ENCODE measurements at regions not wholly inside any gene's neighbourhood (a gene's known extent, or its start where the extent isn't known, plus 50 kb on each side); places are given as distances from the start of the nearest gene placed in this dataset.

DNA sequence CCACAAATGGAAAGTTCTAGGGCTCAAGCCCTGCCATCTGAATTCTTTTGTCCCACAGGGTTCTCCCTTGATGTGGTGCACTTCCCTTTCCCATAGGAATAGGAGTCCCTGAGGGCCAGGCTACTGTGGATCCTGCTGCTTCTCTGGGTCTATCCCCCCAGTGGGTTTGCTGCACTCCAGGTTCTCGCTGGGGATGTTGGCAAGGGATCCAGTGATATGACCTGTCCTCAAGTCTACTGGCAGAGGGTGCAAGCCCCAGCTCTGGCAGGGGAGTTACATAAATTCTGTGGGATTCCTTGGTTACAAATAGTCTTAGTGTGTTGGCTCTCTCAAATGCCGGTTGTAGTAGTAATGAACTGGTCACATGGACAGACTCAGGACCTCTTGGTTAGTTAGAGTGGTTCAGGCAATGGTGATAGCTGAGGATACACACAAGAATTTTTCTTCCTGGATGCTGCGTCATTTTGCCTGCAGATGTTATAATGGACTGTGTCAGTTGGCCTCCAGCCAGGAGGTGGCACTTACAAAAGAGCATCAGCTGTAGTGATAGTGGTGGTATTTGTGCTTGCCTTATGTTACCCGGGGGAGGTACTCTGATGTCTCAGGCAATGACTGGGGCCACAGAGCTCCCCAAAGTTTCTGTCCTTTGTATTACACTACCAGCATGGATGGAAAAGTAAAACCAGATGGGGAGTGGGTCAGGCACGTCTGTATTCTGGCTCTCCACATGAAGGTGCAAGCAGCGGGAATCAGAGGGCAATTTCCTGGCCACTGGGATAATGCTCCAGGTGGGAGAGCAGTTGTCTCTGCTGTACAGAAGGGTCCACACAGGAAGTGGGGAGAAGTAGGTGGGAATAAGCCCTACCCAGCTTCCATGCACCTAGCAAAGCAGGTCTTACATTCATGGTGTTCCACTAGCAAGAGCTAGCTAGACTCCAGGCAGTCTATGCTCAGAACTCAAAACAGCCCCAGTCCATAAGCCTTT is 267.9 kb downstream of the SOX11 start:
- no peak for DNase-seq

DNA sequence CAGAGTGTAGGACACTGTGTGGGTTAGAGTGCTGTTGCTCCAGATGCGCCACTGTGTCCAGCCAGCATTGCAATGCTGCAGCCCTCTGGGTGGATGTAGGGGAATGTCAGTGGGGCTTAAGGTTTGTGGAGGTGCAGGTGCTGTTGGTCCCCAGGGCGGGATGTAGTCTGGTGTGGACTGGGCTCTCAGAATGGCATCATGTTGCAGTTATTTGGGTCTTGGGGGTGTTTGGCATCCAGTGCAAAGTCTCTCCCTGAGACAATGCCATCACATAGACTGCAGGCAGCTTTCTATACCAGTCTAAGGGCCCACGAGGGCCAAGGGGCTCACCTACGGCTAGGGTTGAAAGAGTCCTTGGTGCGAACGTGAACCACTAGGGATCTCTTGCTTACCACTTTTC is 275.3 kb downstream of the SOX11 start:
- no peak for DNase-seq

DNA sequence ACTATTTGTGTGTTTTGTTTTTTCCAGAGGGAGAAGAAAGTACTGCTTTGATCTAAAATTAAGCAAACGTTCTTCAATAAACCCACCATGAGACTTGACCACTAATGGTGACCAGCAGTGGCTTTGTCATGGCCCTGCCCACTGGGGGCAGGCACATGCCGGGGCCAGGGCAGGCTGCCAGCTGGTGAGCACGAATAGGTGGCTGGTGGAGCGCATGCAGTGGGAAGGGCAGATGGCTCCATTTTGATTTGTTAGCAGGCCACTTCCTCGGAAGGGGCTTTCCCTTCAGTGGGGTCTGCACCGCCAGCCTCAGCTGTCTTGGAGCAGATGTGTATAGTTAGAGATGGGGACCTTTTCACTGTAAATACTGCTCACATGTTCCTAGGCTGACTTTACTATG is 277.1 kb downstream of the SOX11 start:
- no peak for DNase-seq

DNA sequence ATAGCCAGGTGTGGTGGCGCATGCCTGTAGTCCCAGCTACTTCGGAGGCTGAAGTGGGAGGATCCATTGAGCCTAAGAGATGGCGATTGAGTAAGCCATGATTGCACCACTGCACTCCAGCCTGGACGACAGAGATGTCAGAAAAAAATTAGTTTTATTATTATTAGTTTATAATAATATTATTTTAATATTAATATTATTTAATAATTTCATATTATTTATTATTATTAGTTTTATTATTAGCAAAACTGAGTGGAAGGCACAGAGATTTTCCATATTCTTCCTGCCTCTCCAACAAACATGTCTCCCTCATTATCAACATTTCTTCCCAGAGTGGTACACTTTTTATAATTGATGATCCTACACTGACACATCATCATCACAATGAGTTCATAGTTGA is 278.2 kb downstream of the SOX11 start:
- DNase-seq, result no peak

DNA sequence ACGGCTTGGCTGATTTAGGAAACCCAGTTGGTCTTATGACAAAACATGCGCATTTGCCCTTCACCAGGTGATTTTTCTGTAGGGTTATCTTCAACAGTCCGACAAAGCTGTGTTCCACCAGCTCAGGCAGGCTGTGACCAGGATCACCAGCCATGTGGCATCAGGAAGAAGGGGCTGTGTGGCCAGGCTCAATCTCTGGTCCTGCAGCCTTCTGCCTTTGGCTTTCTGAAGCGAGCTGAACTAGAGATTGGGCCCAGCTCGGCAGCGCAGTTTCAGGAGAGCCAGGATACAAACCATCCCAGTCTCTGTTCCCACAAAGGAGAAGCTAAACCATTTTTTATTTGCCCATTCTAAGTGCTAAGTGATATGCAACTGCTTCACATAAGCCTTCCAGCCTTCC is 282.3 kb downstream of the SOX11 start:
- DNase-seq, result no peak

DNA sequence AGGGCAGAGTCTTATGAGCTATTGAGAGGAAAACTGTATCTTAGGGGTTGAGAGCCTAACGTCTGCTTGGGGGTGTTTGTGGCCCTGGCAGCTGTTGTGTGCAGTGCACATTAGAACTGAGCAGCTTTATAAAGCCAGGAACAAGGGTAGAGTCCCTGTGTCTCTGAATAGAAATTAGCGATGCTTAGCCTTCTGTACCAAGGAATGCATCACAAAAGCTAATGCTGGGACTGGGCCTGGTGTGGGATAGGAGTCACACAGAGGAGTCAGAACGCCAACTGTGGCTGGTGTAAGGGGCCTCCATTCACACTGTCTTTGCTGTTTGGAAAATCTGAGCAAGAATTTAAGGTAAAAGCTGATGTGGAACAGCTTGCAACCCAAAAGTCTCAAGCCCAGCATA is 283.2 kb downstream of the SOX11 start:
- no peak for DNase-seq

DNA sequence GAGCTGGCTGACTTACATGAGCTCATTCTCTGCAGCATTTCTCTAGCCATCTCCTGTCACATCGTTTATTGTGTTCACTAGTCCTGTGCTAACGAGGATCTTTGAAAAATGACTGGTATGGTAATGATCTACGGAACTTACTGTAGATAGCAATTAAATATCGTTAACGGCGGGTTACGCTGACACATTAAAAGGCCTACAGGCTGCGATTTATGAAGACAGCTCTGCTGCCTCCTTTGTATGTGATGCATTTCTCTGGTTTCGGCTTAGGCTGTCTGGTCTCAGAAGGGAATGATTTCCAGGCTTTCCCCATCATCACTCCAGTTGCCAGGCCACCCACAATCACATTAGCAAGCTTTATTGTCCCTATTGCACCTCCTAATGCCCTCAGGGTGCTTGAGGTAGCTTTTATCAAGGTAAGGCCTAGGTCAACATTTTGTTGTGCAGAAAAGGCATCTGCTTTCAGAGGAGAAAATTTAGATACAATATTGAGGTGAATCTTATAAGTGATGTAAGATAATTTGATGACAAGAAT is 284.4 kb downstream of the SOX11 start:
- no peak for DNase-seq

DNA sequence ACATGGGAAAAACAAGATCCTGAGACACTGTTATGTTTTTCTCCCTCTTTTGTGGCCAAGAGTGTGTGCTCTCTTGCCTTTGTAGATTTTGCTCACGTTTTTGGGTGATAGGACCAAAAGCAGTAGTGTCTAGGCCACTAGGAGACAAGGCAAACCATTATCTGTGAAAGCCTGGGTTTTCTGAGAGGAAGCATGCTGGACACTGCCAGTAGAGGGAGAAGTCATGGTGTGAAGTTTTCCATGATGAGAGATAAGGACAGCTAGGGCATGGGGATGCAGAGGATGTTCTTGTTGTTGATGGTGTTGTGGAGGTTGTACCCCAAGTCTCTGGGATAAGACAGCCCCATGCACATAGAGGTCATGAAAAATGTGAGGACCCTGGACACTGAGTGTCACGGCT is 285.3 kb downstream of the SOX11 start:
- no peak for DNase-seq

DNA sequence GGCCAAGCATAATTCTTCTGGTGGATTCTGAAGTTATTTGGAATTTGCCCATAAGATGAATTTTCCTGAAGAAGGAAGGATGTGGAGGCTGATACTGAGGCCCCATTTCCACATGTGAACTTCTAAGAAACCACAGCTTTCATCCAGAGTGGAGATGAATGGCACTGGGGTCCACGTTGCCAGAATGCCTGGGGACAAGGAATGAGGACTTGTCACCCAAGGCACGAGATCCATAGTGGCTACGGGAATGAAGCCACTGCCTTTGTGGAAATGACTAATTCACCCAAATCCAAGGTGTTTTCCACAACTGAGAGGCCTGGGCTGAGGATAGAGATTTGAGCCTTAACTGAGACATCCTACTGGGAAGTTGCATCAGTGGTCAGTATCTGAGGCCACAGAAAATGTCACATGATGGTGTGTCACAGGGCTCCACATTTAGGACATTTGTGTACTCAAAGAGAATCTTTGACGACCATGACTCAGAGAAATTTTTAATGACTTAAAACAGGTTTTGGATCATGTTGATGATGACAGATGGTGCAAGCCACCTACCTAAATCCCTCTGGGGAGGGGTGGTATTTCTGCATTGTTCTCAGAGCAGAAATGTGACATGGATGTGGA is 286.1 kb downstream of the SOX11 start:
- no peak for DNase-seq

DNA sequence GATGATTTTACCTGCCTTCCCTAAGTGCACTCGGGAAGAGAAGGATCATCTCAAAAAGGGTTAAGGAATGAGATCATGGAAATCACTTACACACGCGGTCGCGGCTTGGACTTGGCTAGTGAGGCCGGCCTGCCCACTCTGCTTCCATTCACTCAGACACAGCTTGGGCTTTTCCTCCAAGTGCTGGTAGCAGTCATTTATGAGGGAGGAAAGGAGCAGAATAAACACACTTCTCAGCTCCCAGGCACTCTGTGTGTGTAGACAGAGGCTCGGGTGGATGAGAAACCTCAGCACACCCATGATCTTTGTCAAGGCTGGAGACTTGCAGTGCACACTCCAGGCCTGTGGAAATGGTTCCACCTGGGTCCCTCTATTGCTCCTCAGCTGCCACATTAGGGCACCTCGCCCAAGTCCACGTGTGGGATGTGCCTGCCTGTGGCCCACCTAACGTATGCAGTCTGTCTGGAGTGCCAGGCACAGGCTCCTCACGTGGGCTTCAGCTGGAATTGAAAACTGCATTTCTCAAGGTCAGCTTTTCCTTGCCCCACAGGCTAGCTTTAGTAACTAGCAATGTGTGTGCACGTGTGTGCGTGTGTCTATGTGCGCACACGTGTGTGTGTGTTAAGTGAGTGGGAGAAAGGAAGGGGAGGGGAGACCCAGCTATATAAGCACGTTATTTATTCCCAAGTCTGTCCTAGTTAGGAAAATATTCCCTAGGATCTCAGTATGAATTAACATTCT is 288.4 kb downstream of the SOX11 start:
- DNase-seq, result peak; percentile 55

DNA sequence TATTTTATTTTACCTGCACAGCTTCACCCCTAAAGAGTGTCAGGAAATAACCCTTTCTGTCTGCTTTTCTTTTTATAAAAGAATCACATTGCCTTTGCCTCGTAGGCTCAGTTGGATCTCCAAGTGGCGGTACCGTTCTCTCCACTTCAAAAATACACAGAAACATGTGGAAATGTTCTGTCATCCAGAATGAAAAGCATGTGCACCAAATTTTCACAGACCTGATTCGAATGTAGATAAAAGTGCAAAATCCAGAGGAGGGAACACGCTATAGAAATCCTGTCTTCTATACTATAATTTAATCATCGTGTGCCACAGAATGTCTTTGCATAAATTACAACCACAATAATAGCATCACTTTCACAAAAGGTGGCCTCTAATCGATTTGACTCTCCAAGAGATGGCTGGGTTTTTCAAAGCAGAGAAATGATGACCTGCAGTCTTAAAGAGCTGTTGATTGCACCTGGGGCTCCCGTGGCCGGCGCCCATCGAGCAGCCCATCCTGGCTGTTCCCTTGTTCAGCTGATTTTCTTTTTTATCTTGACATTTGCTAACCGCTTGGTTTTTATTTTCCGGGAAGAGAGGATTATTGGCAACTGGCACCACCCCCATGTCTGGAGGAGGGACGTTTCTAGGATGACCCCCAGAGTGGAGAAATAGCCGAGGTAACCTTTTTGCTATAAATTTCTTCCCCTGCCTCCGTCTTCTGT is 290.2 kb downstream of the SOX11 start:
- peak; percentile 56 for DNase-seq

DNA sequence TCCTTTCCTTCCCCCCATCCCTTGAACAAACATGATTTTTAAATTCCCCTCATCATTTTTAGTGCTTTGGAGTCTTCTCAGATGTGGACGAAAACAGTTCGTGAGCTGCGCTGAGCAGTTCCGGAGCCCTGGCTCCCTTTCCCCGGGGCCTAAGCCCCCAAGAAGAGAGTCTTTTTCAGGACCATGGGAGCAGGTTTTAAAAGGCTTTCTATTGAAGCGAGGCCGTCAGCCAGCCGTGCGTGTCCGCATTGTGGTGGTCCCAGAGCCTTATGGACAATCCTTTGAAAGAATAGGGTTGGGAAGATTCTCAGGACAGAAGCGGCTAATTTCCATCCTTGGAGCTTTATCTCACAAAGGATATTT is 290.7 kb downstream of the SOX11 start:
- no peak for DNase-seq

DNA sequence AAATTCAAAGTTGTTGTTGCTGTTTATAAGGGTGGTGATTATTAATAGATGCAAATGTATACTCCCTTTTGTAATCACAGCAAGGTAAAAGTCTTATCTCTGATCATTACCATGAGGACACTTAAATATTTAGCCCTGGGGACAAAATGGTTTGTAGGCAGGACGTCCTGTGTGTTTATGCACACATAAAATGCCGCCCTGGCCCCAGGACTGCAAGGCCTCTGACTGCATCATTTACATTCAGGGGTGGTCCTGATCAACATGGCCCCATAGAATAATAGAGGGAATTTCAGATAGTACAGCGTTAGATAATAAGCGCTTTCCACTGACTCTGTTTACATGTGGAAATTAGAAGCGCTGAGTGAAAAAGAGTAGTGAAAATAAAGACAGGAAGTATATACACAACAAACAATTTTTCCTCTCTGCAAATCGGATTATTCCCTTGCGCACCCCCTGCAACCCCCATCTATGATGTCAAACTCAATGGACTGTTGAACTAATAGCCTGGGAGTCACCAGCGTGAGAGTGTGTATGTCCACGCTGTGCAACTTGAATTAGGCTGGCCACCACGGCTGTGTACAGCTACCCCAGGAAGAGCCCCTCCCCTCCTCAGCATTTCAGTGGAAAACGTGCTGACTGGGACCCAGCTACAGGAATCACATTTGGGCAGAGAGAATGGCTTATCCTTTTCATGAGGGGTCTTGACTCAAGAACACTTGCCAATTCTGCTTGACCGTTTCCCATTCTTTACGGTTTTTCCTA is 291.5 kb downstream of the SOX11 start:
- DNase-seq, result peak; percentile 49

DNA sequence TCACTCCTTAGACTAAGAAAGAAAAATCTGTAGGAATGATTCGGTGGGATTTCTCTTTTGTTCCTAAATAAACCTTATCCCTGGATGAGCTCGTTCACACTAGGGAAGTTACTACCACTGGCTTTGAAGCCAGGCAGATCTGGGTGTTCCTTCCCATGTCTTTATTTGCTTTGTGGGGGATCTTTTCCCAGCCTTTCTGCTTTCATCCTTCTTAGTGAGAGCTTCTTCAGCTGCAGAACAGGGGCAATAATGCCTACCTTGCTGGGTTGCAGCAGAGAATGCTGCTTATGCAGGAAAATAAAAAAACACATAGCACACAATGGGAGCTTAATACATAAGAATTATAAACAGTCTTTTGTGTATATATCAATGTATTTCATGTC is 292.1 kb downstream of the SOX11 start:
- DNase-seq, result peak; percentile 49

DNA sequence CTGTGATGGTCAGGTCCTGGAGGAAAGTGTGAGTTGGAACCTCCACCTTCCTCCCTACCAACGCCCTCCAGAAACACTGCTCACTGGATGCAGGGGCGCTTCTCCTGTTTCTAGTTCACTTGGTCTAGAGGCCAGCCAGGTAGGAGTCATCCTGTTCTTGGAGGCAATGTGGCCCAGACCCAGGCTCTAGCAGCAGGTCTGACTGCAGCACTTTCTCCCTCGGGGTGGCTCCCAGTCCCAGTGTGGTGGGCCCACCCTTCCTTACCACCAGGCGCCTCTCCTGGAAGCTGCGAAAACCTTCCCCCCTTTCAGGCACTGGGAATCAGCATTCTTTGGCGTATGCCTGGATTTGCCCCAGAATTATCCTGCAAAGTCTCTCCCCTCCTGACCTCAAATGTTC is 292.8 kb downstream of the SOX11 start:
- peak; percentile 36 for DNase-seq

DNA sequence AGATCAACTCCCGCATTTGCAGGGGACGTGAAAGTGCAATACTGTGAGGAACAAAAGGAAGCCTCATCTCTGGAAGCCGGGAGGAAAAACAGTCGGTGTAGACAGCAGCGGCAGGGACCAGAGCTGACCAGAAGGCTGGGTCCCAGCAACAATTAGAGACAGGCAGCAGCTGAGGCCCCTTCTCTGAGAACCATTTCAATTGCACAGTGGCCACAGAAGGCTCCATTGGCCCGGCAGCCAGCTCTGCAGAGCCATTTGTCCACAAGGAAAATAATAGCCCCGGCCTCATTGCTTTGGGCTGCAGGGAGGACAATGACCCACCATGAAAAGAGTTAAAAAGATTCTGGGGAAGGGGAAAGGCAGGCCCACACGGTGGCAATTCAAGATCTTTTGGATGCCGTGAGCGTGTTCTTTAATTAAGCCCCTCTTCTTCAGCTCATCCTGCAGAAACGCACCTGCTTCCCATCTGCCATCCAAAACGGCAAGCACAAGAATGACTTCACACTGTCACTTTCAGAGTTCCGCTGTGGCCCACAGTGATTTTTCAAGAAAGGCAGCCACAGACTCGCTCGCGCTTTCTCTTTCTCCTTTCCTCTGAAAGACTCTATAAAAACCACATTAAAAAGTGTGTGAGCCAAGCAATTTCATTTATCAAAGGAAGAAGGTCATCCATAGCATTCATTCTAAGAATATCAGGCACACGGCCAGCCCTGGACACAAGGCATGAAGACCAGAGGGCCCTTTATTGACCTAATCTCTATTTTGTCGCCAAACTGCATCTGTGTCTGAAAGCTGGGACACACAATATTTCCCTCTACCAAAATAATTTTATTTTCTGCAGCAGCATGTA is 293.6 kb downstream of the SOX11 start:
- DNase-seq, result peak; percentile 38

DNA sequence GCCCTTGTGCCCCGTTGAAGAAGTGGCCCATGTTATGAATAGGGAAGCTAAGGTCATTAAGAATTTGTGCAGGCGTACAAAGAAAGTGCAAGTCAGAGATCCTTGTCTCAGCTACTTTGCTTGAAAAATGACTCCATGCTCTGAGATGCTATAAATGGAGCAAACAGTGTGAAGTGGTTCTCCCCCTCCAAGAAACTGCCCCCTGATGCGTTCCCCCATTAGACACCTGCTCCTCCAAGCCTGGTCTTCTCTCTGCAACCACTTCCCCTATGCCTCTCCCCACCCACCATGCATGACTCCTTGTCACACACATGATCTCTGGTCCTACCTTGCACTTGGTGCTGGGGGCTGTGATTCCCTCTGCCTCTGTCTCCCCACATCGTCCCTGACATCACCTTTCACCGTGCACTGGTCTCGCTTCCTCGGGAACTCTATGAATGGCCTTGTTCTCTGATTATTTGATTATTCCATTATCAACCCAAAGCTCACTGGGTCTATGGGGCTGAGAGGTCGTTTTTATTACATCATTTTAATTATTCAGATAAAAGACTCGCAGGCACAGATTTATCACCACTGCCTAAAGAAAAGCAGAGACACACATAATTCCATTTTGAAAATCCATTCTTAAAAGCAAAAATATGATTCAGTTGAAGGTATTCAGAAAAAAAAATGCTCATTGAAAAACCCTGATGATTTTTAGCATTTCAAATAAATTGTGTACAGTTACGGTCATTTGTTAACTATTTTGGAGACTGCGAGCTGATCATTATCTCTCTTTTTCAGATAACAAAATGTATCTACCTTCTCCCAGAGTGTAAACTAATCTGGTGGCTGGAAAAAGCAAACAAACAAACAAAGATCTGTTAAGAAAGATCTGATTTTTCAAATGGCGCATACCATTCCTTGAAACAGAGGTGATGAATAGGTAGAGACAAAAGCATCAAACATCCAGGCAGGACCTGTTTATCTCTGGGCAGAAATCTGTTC is 294.9 kb downstream of the SOX11 start:
- peak; percentile 89 for DNase-seq

DNA sequence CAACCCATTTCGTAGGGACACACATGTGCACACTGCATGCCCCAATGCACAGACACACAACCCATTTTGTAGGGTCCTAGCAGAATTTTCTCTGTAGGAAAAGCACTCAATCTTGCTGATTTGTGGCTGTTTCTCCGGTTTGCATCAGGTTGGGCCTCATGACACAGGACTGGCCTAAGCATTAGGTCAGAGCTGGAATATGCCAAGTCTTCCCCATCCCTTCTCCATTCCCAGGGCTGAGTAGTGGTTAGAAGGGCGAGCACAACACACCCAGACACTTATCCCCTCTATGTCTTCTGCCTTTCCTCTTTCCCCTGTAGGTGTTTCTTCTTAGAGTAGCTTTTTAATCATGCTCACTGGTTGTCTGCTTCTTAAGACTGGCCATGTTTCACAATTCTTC is 295.9 kb downstream of the SOX11 start:
- no peak for DNase-seq

DNA sequence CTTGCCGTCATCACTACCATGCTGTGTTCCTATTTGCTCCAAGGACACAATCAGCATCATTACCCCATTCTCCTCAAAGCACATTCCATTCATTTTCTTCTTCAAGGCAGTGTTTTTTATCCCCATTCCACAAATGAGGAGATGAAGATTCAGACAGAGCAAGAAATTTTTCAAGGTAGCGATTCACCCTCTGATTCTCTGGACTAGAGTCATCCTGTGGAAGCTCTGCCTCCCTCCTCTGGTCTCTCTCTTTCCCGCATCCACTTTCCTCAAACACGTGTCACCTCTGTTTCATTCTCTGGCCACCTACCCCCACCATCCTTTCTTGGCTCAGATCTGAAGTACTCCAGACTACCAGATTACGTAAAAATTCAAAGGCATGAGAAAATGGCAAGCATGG is 297.9 kb downstream of the SOX11 start:
- DNase-seq, result no peak

Data from DMS79 treated with DMSO at 0.1 percent for 48 hours (cell line).